SK-N-MC (cell line): ENCODE measurements at regions not wholly inside any gene's neighbourhood (a gene's known extent, or its start where the extent isn't known, plus 50 kb on each side); places are given as distances from the start of the nearest gene placed in this dataset.

Experiments used
- EZH2 ChIP-seq: fragments of 200-600 bp; sonication (generic); IDR thresholded peaks from one replicate; pipeline ENCODE4 v1.6.1; 2017; ENCODE audit warnings: antibody characterized with exemption
- FOXP2 ChIP-seq: optimal IDR thresholded peaks from 2 replicates; pipeline ENCODE3; 2011; ENCODE audit warnings: mild to moderate bottlenecking, moderate library complexity; ENCODE audit not compliant: insufficient read depth; ENCODE audit errors: extremely low read length, control extremely low read depth
- POLR2AphosphoS5 ChIP-seq: IDR thresholded peaks from 2 replicates; pipeline ENCODE4 v1.6.1; 2012; ENCODE audit warnings: mild to moderate bottlenecking, low read depth, low read length, borderline replicate concordance

DNA sequence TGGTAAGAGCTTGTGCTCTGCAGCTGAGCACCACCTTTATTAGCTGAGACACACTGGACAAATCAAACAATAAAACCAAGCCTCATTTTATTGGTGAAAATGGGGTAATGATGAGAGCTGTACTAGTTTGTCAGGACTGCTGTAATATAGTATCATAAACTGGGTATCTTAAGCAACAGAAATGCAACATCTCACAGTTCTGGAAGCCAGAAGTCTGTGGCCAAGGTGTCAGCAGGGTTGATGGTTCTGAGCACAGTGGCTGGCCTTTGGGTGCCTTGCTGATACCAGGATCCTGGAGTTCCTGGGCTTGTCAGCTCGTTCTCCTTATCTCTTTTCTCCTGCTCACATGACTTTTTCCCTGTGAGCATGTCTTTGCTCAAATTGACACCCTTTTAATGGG lies 513.1 kb downstream of the IRX1 start:
- TF ChIP-seq POLR2AphosphoS5 (no peak), EZH2 (no peak), FOXP2 (no peak)
